HCT116 (cell line): ENCODE measurements at regions not wholly inside any gene's neighbourhood (a gene's known extent, or its start where the extent isn't known, plus 50 kb on each side); places are given as distances from the start of the nearest gene placed in this dataset.

ENCODE experiments used
- ATAC-seq: fragments of 200-7000 bp; cut with Tn5 transposase; 2 replicates; pipeline ENCODE4 v1.9.1; 2020; ENCODE audit warnings: mild to moderate bottlenecking, moderate library complexity
- BruUV-seq: library from RNA; stranded (reverse); fragments of 400-500 nt; replicated peaks from 2 replicates; lab custom pipeline; 2021; lab: Mats Ljungman, UMichigan
- CTCF ChIA-PET: fragments of 300-600 bp; sonication (Branson Sonifier 250); formaldehyde crosslinking; loops from one replicate; lab custom pipeline; 2021; ENCODE audit warnings: antibody characterized with exemption; lab: Charles Lee
- POLR2A ChIA-PET: fragments of 300-600, 350-600 bp; sonication (Branson Sonifier 250); formaldehyde crosslinking; loops from one replicate; lab custom pipeline; 2021; ENCODE audit warnings: antibody characterized with exemption; lab: Charles Lee
- RAD21 ChIA-PET, 2 experiments: fragments of 300-600 bp; sonication (Branson Sonifier 250); formaldehyde crosslinking; loops; one replicate each; lab custom pipeline; 2023; ENCODE audit warnings: low total read pairs in 2 of 2; ENCODE audit not compliant: uncharacterized antibody in 2 of 2, unreplicated experiment in 2 of 2, low non-redundant PET in 1 of 2; lab: Charles Lee
- DNase-seq: peaks from one replicate; pipeline ENCODE4 v3.0.0-alpha.2; 2010; ENCODE audit warnings: low read depth, low spot score
- H2AFZ ChIP-seq: fragments of 200-600 bp; shearing (Covaris generic), sonication (generic); 2 replicates; pipeline ENCODE4 v1.6.1; 2017; ENCODE audit warnings: low read depth, mixed run types, mixed read lengths, antibody characterized with exemption, low read length; ENCODE audit not compliant: poor library complexity, severe bottlenecking
- H3K27ac ChIP-seq: 2 replicates; pipeline ENCODE4 v1.5.1; 2012; ENCODE audit warnings: low read depth, low read length
- H3K27me3 ChIP-seq: fragments of 200-600 bp; sonication (generic); 2 replicates; pipeline ENCODE4 v1.6.1; 2016; ENCODE audit warnings: mixed run types, low read length, mixed read lengths; ENCODE audit not compliant: insufficient read depth
- H3K36me3 ChIP-seq, 2 experiments: fragments of 200-500 bp in 1 of 2; fragments of 200-600 bp in 1 of 2; sonication (Bioruptor generic) in 1 of 2; sonication (generic) in 1 of 2; 2 replicates each; pipeline versions ENCODE4 v1.5.1 to v1.6.1; 2014 to 2016; ENCODE audit warnings: low read length in 2 of 2, inconsistent platforms in 1 of 2, mixed read lengths in 1 of 2, mixed run types in 1 of 2; ENCODE audit not compliant: insufficient read depth in 2 of 2, control insufficient read depth in 1 of 2
- H3K4me1 ChIP-seq, 2 experiments: fragments of 200-600 bp in 1 of 2; sonication (generic) in 1 of 2; 2 replicates each; pipeline versions ENCODE4 v1.5.1 to v1.6.1; 2012 to 2017; ENCODE audit warnings: low read length in 2 of 2, inconsistent platforms in 1 of 2, mild to moderate bottlenecking in 1 of 2, mixed read lengths in 1 of 2, mixed run types in 1 of 2, moderate library complexity in 1 of 2; ENCODE audit not compliant: insufficient read depth in 2 of 2, control insufficient read depth in 1 of 2
- H3K4me2 ChIP-seq: fragments of 200-600 bp; sonication (generic); 2 replicates; pipeline ENCODE4 v1.6.1; 2017; ENCODE audit warnings: mixed run types, low read length, mixed read lengths
- H3K4me3 ChIP-seq, 2 experiments: fragments of 200-600 bp in 1 of 2; sonication (generic) in 1 of 2; replicated peaks in 1 of 2; 2 replicates each; pipeline ENCODE4 v1.5.1; 2011 to 2016; ENCODE audit warnings: low read length in 2 of 2, control low read depth in 1 of 2, low read depth in 1 of 2, mild to moderate bottlenecking in 1 of 2, mixed read lengths in 1 of 2, mixed run types in 1 of 2
- H3K79me2 ChIP-seq: fragments of 200-600 bp; sonication (generic); 2 replicates; pipeline ENCODE4 v1.6.1; 2017; ENCODE audit warnings: mild to moderate bottlenecking, mixed run types, low read length, moderate library complexity, mixed read lengths; ENCODE audit not compliant: insufficient read depth
- H3K9ac ChIP-seq: fragments of 200-600 bp; sonication (generic); 2 replicates; pipeline ENCODE4 v1.6.1; 2016; ENCODE audit warnings: low read length, mixed read lengths
- H3K9me2 ChIP-seq: fragments of 200-600 bp; sonication (generic), shearing (Covaris generic); 2 replicates; pipeline ENCODE4 v1.6.1; 2017; ENCODE audit warnings: mixed run types, mild to moderate bottlenecking, moderate library complexity; ENCODE audit not compliant: insufficient read depth
- H3K9me3 ChIP-seq, 2 experiments: fragments of 200-500 bp in 1 of 2; fragments of 200-600 bp in 1 of 2; sonication (Bioruptor generic) in 1 of 2; sonication (generic) in 1 of 2; 2 replicates each; pipeline ENCODE4 v1.6.1; 2014 to 2017; ENCODE audit warnings: low read length in 2 of 2, mixed read lengths in 2 of 2, inconsistent platforms in 1 of 2, low read depth in 1 of 2, mild to moderate bottlenecking in 1 of 2, mixed run types in 1 of 2, moderate library complexity in 1 of 2; ENCODE audit not compliant: control insufficient read depth in 1 of 2, insufficient read depth in 1 of 2
- H4K20me1 ChIP-seq: fragments of 200-600 bp; sonication (generic), shearing (Covaris generic); 2 replicates; pipeline ENCODE4 v1.6.1; 2017; ENCODE audit warnings: mixed run types, mild to moderate bottlenecking, moderate library complexity; ENCODE audit not compliant: insufficient read depth
- ATF3 ChIP-seq: IDR thresholded peaks from 2 replicates; pipeline ENCODE4 v1.6.1; 2012
- CEBPB ChIP-seq: IDR thresholded peaks from 2 replicates; pipeline ENCODE4 v1.6.1; 2012; ENCODE audit warnings: low read depth
- CTCF ChIP-seq, 3 experiments: fragments of 200-600 bp in 1 of 3; sonication (generic) in 1 of 3; IDR thresholded peaks in 2 of 3; conservative IDR thresholded peaks in 1 of 3; 2 replicates each; pipeline ENCODE4 v1.5.1; 2012 to 2017; ENCODE audit warnings: low read depth in 2 of 3, low read length in 2 of 3, antibody characterized with exemption in 1 of 3, borderline replicate concordance in 1 of 3, control low read depth in 1 of 3, mild to moderate bottlenecking in 1 of 3, mixed read lengths in 1 of 3, mixed run types in 1 of 3, moderate library complexity in 1 of 3; ENCODE audit not compliant: insufficient read depth in 1 of 3
- EGR1 ChIP-seq: IDR thresholded peaks from 2 replicates; pipeline ENCODE4 v1.6.1; 2012; ENCODE audit warnings: low read depth
- EZH2 ChIP-seq: fragments of 200-600 bp; sonication (generic); IDR thresholded peaks from 2 replicates; pipeline ENCODE4 v1.6.1; 2017; ENCODE audit warnings: antibody characterized with exemption, mixed run types
- EZH2phosphoT487 ChIP-seq: fragments of 200-600 bp; IDR thresholded peaks from 2 replicates; pipeline ENCODE4 v1.6.1; 2018; ENCODE audit warnings: antibody characterized with exemption, borderline replicate concordance
- FOSL1 ChIP-seq: IDR thresholded peaks from 2 replicates; pipeline ENCODE4 v1.6.1; 2012; ENCODE audit warnings: low read depth
- POLR2A ChIP-seq: IDR thresholded peaks from 2 replicates; pipeline ENCODE4 v1.7.0; 2011; ENCODE audit warnings: borderline replicate concordance; ENCODE audit not compliant: insufficient read depth, insufficient read length; ENCODE audit errors: extremely low read depth
- POLR2AphosphoS5 ChIP-seq: IDR thresholded peaks from 2 replicates; pipeline ENCODE4 v1.6.1; 2011; ENCODE audit warnings: mild to moderate bottlenecking, low read depth, low read length, moderate library complexity
- SIN3A ChIP-seq: IDR thresholded peaks from 2 replicates; pipeline ENCODE4 v1.6.1; 2012; ENCODE audit warnings: low read depth
- SP1 ChIP-seq: IDR thresholded peaks from 2 replicates; pipeline ENCODE4 v1.6.1; 2012; ENCODE audit warnings: low read depth
- TCF7L2 ChIP-seq: IDR thresholded peaks from 2 replicates; pipeline ENCODE4 v1.7.0; 2011; ENCODE audit warnings: borderline replicate concordance, inconsistent platforms; ENCODE audit not compliant: insufficient read depth, insufficient read length; ENCODE audit errors: extremely low read depth
- YY1 ChIP-seq: IDR thresholded peaks from 2 replicates; pipeline ENCODE4 v1.6.1; 2011; ENCODE audit warnings: low read length, low read depth, moderate library complexity, mild to moderate bottlenecking; ENCODE audit not compliant: insufficient replicate concordance; ENCODE audit errors: extremely low read depth
- ZBTB33 ChIP-seq: IDR thresholded peaks from 2 replicates; pipeline ENCODE4 v1.6.1; 2011; ENCODE audit warnings: mild to moderate bottlenecking, low read length, moderate library complexity; ENCODE audit not compliant: insufficient replicate concordance; ENCODE audit errors: extremely low read depth
- ZFX ChIP-seq: fragments of 450-650 bp; IDR thresholded peaks from 2 replicates; pipeline ENCODE4 v1.6.1; 2017
- intact Hi-C: fragments of 100-400 bp; cut with micrococcal nuclease; formaldehyde crosslinking; loops from 2 replicates; pipeline ENCODE4 v1.10.0; 2022

GRCh38 chr7:81321949-81322348 lies 403.1 kb upstream of the SEMA3C start:
- no peaks in the 10 kb centered on the region for H3K36me3 ChIP-seq
- H2AFZ ChIP-seq, result peak overlapping the region; percentile 47
- no peaks in the 10 kb centered on the region for H3K9me3 ChIP-seq
- no peak overlapping the region for H3K4me2 ChIP-seq
- ChIA-PET RAD21 (no interaction called here), POLR2A (no interaction called here), CTCF (no interaction called here)
- TF ChIP-seq EZH2, result no peak
- no peak for TF ChIP-seq POLR2A
- TF ChIP-seq YY1, result no peak
- no peak for TF ChIP-seq TCF7L2
- no peak for TF ChIP-seq EGR1
- TF ChIP-seq CTCF (IDR thresholded peaks at IDR 0.05 in 2 of 3, conservative IDR thresholded peaks at IDR 0.05 in 1 of 3; ENCODE audit: borderline replicate concordance in 1 of 3, insufficient read depth in 1 of 3, low read depth in 2 of 3, low read length in 2 of 3), result no peak
- no peak for TF ChIP-seq EZH2phosphoT487
- no peak for TF ChIP-seq FOSL1
- no peak for TF ChIP-seq SP1
- TF ChIP-seq SIN3A, result no peak
- TF ChIP-seq POLR2AphosphoS5, result no peak
- TF ChIP-seq ZBTB33, result no peak
- no peak for TF ChIP-seq CEBPB
- TF ChIP-seq ATF3, result no peak
- TF ChIP-seq ZFX, result no peak
- H3K9me2 ChIP-seq, result 0 out of 2 replicates have a peak, but pooled peaks cover 6% of the 10 kb centered on the region
- no TSS peak for BruUV-seq
- DNase-seq (no peak), ATAC-seq (no peak)
- H3K79me2 ChIP-seq, result no peaks in the 10 kb centered on the region
- intact Hi-C loops, result no loop called here
- H3K4me3 ChIP-seq, result no peak overlapping the region
- H3K4me1 ChIP-seq, result no peaks in the 10 kb centered on the region
- no peak overlapping the region for H3K27ac ChIP-seq
- H4K20me1 ChIP-seq, result no peaks in the 10 kb centered on the region
- no peaks in the 10 kb centered on the region for H3K27me3 ChIP-seq
- no peak overlapping the region for H3K9ac ChIP-seq
